NCI-H1930 (cell line): ENCODE measurements at regions not wholly inside any gene's neighbourhood (a gene's known extent, or its start where the extent isn't known, plus 50 kb on each side); places are given as distances from the start of the nearest gene placed in this dataset.
"Not testable (repeated sequence)": the region's sequence is repeated elsewhere in the genome, so short reads cannot be mapped to it uniquely, and the experiment has no call there.

ENCODE experiments used
- DNase-seq, 2 experiments: peaks; one replicate each; lab custom pipeline; 2025; lab: John Stamatoyannopoulos, UW

DNA sequence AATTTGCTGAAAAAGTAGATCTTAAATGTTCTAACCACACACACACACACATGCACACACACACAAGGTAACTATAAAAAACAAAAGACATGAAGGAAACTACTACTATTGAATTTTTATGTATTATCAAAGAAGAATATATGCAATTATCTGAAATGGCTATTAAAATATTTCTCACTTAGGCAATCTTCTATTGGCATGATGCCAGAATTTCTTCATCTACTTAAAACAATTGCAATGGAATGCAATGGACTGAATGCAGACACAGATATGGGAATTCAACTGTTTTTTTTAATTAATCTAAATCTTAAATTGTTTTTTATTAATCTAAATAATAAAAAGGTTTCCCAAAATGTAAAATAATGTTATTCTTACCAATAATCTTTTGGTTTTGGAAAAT, 152.6 kb upstream of the SMLR1 start:
- no peak for DNase-seq

DNA sequence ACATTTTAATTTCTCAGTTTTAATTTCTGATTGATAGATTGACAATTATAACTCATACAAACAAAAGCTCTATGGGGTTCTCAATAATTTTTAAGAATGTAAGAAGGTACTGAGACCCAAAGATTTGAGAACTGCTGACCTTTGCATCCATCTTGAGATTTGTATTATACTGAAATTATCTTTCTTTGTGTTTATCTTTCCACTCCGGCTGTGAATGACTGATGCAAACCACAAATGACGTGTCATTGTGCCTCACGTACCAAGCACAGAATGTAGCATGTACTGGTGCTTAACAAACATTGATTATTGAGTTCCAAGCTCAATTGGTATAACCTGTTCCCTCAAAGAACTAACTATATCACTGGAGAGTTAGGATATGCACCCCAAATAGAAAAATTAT, 152.1 kb upstream of the SMLR1 start:
- no peak for DNase-seq

DNA sequence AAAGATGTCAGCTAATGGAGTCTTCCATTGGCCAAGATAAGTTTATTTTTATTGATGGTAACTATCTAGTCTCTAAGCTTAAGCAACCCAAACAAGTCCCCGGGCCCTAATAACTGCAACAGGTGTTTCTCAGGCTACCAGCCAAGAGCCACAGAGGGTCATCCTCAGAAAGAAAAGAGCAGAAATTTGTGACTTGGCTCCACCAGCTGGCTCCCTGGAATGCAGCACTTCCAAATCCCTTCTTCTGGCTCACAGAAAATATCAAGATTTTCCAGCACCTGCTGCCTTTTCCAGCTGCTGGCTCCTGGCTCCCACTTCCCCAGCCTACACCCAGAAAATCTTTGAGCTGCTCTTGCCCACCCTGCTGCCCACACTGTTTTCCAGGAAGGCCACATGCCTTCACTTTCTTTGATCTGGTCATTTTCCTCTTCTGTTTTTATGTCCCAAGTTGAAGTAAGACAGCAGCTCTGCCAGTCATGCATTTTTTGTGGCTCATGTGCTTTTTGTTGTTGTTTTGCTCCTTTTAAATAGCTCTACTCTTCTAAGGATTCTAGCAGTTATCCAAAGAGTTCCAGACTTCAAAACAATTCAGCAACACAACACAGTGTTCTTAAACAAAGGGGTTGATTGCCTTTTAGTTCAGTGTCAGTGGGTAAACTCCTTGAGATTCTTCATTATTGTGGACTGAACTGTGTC, 151.0 kb upstream of the SMLR1 start:
- DNase-seq: peak in 1 of 2 experiments; percentile 43

DNA sequence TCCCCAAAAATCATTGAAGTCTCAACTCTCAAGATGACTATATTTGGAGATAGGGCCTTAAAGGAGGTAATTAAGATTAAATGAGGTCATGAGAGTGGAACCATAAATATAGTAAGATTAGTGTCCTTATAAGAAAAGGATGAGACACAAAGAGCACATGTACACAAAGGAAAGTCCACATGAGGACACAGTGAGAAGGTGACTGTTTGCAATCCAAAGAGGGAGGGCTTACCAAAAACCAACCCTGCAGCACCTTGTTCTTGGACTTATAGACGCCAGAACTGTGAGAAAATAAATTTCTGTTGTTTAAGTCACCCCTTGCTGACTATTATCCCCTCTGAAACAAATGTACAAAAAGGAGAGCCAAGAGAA, 150.4 kb upstream of the SMLR1 start:
- no peak for DNase-seq

DNA sequence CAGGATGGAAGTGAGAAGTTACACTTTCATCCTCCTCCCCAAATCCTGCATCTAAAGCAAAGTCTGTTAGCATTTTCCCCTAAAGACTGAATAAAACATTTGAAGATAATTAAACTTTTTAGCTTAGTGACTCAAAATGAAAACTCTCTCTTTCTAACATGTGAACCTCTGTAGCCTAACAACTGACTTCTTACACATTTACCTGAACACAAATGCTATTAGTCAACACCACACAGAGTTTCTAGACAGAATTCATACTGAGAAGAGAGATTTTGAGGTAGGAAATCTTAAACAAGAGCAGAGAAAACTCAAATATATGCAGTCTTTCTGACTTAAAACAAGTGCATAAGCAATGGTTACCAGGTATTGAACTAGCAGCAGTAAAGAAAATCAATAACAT, 149.9 kb upstream of the SMLR1 start:
- DNase-seq: no peak

DNA sequence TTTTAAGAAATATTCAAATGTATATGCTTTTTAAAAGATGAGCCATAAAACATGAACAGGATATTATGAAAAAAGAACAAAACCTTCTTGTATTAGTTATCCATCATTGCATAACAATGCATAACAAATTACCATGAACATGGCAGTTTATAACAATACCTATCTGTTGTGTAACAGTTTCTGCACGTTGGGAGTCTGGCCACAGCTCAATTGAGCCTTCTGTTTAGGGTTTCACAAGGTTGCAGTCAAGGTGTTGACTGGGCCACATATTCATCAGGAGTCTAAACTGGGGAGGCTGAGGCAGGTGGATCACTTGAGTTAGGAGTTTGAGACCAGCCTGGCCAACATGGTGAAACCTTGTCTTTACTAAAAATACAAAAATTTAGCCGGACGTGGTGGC, 149.4 kb upstream of the SMLR1 start:
- no peak for DNase-seq

DNA sequence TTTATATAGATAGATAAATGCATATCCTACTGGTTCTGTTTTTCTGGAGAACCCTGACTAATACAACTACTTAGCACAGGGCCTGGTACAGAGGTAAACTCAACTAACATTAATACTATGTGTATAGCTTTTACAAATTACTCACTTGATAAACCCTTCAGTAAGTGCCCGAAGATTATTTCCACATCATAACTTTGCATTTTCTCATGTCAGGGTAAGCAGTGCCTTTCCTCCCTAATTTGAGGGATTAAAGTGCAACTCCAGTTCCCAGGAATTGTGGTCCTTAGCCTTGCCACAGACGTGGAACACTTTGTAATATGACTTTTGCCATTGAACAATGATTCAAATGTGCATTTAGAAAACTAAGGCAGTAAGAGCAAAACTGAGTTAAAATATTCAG, 147.5 kb upstream of the SMLR1 start:
- DNase-seq: no peak

DNA sequence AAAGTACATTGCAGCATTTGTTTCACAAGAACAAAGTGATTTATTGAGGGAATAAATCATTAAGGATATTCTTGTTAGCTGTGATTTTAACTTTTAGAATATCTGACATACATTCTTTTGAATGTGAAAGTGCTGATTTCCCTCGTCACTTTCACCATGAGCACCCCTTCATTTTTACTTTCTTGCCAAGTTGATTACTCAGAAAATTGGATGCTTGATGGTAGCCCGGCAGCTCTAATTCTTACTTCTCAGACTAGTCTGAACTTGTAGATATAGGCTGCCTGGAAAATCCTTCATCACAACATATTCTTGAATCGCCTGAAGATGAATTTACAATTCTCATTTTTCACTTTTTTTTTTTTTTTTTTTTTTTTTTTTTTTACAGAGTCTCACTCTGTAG, 147.1 kb upstream of the SMLR1 start:
- DNase-seq: no peak

DNA sequence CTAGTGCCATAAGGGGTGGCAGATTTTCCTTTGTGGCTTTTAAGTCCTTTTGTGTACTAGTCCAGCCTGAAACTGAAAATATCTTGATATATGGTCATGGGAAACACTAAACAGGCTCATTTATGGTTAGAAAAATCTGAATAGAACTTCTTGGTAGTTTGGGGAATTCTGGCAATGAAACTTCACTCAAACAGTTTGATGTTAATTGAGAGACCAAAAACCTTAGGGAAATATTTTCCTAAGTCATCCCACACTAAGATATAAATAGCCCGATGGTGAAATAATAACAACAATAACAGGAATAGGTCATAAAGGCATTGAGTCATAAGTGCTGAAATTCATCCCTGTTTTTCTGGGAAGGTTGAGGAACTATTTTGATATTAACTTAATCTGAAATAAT, 146.2 kb upstream of the SMLR1 start:
- DNase-seq: no peak

DNA sequence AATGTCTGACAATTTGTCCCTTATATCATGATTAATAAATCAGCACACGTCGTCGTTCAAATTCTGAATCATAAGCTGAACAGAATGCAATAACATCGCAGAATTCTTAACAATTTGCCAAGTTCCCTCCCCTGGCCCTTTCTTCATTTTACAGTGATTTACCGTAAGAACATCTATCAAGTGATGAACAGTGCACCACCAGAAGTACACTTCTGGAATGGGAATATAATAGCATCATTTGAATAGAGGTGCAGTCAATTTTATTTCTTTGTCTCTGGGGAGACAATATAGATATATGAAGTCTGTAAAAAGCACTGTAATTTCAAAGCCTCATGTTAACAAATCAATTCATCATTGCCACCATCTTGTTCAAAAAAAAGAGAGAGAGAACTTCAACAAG, 145.1 kb upstream of the SMLR1 start:
- no peak for DNase-seq

DNA sequence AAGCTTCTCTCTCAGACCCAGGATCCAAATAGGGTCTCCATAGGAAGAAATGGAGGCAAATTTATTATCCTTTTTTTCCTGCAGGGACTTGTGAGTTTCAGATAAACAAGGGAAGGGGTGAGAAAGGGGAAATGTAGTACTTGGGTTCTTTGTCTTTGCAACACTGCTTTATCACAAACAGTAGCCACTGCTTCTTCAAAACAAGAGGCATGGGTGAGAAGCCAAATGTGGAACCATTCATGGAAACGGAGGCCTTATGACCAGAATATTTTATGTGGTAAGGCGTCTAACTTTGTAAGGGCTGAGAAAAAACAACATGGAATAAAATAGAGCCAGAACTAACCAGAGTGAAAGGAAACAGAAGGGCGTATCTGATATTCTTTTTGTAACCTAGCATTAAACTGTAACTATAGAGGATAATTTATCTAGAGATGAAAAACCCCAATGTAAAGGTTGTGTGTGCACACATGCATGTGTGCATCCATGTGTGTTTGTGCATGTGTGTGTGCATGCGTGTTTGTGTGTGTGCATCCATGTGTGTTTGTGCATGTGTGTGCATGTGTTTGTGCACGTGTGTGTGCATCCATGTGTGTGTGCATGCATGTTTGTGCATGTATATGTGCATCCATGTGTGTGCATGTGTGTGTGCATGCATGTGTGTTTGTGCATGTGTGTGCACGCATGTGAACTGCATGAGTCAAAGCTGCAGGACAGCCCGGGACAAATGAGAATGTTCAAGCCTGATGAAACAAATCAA, 143.3 kb upstream of the SMLR1 start:
- DNase-seq: no peak

DNA sequence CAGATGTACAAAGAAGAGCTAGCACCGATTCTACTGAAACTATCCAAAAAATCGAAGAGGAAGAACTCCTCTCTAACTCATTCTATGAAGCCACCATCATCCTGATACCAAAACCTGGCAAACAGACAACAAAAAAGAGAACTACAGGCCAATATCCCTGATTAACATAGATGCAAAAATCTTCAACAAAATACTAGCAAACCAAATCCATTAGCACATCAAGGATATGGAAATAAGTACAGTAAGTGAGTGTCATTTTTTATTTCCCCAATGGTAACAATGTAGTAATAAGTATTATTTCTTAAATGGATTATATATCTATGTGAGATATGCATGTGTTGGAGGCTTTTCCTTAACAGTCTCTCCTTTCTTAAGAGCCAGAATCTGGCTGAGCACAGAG, 134.5 kb upstream of the SMLR1 start:
- no peak for DNase-seq

DNA sequence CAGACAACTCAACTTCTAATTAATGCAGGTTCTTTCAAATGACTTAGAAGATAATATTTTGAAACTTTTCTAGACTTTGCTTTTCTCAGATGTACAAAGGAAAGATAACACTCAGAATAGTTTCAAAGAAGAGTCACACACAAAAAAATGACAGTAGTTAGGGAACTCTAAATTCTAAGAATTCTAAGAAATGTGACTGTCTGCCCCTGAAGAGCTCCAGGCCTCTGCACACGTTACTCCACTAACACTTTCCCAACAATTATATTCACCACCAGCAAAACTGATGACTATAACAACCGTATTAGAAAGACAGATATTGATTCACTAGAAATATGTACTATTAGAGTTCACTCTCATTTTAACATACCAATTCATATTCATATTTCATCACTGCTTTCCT, 133.3 kb upstream of the SMLR1 start:
- DNase-seq: no peak

DNA sequence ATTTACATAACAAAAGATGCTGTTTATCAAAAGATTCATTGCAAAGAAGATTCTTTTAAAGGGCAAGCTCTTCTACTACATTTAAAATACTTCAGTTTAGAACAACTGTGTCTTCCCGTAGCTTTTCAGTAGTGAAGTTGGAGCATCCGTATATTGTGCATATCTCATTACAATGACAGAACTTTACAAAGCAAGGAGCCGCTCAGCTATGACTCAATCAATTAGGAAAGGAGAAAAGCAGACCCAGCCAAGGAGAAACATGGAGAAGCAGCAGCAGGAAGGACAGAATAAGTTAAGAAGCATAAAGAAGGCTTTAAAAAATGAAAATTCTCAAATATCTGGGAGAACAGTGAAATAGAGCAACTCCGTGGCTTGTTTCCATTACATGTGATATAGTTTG, 132.6 kb upstream of the SMLR1 start:
- no peak for DNase-seq

DNA sequence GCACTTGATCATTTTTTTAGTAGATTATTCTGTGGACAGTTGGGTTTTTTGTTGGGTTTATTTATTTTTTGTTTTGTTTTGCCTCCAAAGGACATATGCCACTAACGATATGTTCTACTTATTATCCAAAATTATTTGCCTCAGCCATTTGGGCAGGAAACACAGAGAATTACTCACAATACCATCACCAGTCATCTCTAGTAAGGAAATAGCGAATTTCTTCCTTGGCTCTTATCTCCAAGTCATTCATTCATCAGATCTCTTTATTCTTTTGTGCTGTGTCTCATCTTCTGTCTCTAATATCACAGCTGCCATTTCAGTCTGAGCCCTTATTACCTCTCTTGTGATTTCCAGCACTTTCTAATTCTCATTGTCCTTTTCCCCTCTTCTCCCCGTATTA, 130.4 kb upstream of the SMLR1 start:
- DNase-seq: no peak

DNA sequence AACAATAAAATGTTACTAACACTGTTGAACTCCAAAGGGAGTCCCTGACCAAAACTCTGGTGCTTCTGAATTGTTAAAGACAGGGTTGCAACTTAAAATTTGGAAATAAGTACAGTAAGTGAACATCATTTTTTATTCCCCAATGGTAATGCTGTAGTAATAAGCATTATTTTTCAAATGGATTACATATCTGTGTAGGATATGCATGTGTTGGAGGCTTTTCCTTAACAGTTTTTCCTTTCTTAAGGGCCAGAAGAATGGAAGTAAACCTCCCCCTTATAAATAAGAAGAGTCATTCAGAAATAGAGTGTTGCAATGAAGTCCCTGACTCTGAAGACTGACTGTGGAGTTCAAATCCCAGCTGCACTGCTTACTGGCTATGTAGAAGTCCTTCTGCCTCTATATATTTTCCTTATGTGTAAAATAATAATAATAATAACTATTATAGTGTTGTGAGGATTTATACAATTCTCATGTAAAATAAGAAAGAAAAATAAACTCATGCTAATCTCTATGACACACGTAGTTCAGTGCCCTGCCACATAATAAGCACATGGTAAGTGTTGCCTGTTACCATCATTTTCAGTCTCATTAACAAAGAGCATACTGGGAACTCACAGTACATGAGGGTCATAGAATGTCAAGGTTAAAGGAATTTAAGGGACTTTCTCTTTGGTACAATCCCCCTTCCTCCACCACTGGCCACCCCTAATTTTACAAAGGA, 129.8 kb upstream of the SMLR1 start:
- DNase-seq: no peak

DNA sequence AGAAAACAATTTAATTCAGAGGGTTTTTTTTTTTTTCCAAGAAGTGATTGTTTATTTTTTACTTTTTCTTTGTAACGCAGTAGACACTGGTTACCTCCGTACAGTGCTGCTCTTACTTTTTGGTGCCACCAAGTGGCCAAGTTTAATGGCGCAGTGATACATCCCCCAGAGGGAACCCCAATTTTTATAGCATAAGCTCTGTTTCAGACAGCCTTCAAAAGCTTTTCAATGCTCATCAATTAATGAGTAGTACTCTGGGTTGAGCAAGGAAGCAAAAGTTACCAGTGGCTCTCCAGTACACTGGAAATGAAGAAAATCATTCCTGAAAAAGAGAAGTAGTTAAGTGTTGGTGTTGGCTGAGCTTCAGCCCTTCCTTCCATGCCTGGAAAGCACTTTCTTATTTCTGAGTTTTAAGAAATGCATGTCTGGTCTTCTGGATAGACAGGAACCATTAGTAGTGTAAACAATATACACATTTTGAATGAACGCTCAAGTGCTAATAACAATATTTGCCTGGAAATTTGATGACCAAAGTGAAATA, 129.1 kb upstream of the SMLR1 start:
- peak; percentile 32 to 46 for DNase-seq

DNA sequence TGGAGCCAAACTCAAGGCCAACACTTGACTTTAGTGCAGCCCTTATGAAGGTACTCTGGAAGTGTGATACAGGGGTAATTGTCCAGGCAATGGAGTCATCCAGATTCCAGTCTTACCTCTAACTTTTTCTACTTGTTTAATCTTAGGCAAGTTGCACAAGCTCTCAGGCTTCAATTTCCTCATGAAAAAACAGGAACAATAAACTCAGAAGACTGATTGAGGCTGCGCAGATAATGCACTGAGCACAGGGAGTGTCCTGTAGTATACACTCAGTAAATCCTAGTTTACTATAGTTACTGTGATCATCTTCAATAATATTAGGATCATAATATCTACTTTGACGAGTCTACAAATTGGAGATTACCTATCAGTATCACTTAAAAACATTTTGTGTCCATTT, 127.5 kb upstream of the SMLR1 start:
- no peak for DNase-seq

DNA sequence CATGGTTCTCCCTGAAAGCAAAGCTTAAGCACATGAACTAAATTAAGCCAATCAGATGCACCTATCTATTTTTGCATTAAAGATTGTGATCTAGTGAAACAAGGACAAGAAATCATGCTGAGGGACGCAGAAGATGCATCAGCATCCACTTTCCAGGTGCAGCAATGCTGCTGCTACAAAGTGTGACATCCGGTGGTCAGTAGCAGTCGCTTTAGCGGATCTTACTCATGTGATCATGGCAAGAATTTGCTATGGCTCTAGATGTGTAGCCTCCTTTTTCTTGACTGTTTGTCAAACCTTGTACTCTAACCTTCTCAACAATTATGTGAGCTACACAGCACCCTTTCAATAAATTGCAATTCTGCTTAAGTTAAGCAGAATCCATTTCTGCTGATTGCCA, 126.8 kb upstream of the SMLR1 start:
- no peak for DNase-seq

DNA sequence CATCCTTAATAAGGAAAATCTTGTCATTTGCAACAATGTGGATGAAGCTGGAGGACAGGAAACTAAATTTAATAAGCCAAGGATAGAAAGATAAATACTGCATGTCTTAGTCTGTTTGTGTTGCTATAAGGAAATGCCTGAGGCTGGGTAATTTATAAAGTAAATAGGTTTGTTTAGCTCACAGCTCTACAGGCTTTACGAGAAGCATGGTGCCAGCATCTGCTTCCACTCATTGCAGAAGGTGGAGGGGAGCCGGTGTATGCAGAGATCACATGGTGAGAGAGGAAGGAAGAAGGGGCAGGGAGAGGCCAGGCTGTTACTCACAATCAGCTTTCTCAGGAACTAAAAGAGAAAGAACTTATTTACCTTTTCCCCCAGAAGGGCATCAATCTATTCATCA, 118.9 kb upstream of the SMLR1 start:
- no peak for DNase-seq

DNA sequence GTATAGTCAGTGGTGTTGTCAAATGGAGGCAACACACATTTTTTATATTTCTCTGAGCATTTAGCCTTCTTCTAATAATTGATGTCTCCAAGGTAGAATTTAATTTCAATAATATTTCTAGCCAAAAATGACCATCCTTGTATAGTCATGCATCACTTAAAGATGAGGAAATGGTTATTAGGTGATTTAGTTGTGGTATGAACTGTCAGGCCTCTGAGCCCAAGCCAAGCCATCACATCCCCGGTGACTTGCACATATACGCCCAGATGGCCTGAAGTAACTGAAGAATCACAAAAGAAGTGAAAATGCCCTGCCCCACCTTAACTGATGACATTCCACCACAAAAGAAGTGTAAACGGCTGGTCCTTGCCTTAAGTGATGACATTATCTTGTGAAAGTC, 115.6 kb upstream of the SMLR1 start:
- not testable (repeated sequence) for DNase-seq

DNA sequence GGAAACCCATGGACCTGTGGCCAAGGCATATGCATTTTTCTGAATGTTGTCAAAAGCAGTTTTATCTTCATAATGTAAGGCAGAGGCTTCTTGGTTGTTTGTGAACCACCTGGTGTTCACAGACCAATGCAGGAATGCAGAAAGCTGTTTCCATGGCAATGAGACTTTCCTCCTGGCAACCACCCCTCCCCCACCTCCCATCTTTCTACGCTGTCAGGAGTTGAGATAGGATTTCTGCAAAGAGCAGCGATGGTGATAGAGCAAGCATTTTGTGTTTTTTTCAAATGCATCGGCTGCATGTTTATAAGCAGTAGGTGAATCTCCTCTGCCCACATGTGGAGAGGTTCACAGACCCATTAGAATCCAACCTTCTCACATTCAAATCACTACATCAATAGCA, 114.1 kb upstream of the SMLR1 start:
- DNase-seq: no peak

DNA sequence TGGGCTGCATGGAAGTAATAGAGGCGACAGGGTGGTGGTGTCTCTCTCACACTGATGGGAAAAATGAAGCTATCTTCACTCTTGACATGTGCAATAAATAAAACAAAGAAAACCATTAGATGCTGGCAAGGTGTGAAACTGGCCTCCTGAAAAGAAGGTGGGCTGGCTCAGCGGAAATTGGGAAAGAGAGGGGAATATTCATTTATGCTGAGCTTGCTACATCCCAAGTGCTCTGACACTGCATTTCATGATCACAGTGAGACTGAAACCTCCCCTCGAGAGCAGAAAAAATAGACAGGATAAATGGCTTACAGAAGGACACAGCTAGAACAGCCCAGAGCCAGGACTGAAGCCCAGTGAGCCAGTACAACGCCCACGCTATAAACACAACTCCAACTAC, 112.1 kb upstream of the SMLR1 start:
- no peak for DNase-seq
